ENCODE measurements at regions not wholly inside any gene's neighbourhood (a gene's known extent, or its start where the extent isn't known, plus 50 kb on each side); places are given as distances from the start of the nearest gene placed in this dataset.

DNA sequence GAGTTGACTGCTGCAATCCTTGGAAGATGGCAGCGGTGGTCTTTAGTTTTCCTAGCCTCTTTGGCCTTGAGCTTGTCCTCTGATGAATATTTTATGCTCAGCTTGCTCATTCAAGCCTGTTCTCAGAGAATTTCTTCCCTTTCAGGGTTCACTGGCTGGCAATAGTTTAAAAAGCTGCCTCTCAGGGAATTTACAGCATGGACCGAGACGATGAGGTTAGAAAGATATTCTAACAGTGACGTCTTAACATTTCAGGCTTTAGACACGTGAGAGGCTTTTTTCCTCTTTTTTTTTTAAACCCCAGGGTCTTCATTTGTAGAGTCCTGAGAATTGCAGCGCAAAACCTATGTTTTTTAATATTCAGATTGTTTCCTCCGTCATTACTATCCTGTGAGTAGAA lies 120.3 kb upstream of the CLSTN2 start:
- ATAC-seq = no peak
- Histone ChIP-seq H4K20me1 (ENCODE audit: insufficient read depth) (no peaks in the 10 kb centered on the region), H3K4me2 (ENCODE audit: low read length) (no peak overlapping the region), H3K4me1 (ENCODE audit: control insufficient read depth in 1 of 2, insufficient read depth in 2 of 2, low read length in 2 of 2) (no peaks in the 10 kb centered on the region), H3K9me3 (ENCODE audit: control insufficient read depth in 1 of 2, insufficient read depth in 1 of 2, low read depth in 1 of 2, low read length in 2 of 2) (no peaks in the 10 kb centered on the region), H3K79me2 (ENCODE audit: insufficient read depth, low read length) (no peaks in the 10 kb centered on the region), H3K9me2 (ENCODE audit: insufficient read depth) (no peaks in the 10 kb centered on the region), H3K27ac (ENCODE audit: low read depth, low read length) (no peak overlapping the region), H2AFZ (ENCODE audit: low read depth, low read length, poor library complexity, severe bottlenecking) (no peak overlapping the region), H3K27me3 (ENCODE audit: insufficient read depth, low read length) (peaks cover 58% of the 10 kb centered on the region), H3K4me3 (replicated peaks in 1 of 2; ENCODE audit: low read depth in 1 of 2, low read length in 2 of 2) (no peak overlapping the region), H3K36me3 (ENCODE audit: control insufficient read depth in 1 of 2, insufficient read depth in 2 of 2, low read length in 2 of 2) (no peaks in the 10 kb centered on the region), H3K9ac (ENCODE audit: low read length) (no peak overlapping the region)
- no peak for TF ChIP-seq EZH2phosphoT487 (IDR thresholded peaks at IDR 0.05; ENCODE audit: borderline replicate concordance)
- no peak for TF ChIP-seq ZNF274 (IDR thresholded peaks at IDR 0.05; ENCODE audit: low read depth, low read length)
- TF ChIP-seq POLR2A (IDR thresholded peaks at IDR 0.05; ENCODE audit: borderline replicate concordance, extremely low read depth, insufficient read depth, insufficient read length) = no peak
- TF ChIP-seq, protein P1, sequence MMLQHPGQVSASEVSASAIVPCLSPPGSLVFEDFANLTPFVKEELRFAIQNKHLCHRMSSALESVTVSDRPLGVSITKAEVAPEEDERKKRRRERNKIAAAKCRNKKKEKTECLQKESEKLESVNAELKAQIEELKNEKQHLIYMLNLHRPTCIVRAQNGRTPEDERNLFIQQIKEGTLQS (IDR thresholded peaks at IDR 0.05) = no peak
- TF ChIP-seq TCF7L2 (IDR thresholded peaks at IDR 0.05; ENCODE audit: borderline replicate concordance, extremely low read depth, insufficient read depth, insufficient read length) = no peak
- TF ChIP-seq REST (IDR thresholded peaks at IDR 0.05; ENCODE audit: low read depth) = no peak
- TF ChIP-seq YY1 (IDR thresholded peaks at IDR 0.05; ENCODE audit: extremely low read depth, insufficient replicate concordance, low read depth, low read length) = no peak
- no peak for TF ChIP-seq ELF1 (IDR thresholded peaks at IDR 0.05; ENCODE audit: borderline replicate concordance, low read depth)
- no peak for TF ChIP-seq MAX (IDR thresholded peaks at IDR 0.05)
- TF ChIP-seq CEBPB (IDR thresholded peaks at IDR 0.05; ENCODE audit: low read depth) = no peak
- ChIA-PET RAD21 (ENCODE audit: low non-redundant PET in 1 of 2, low total read pairs in 2 of 2, uncharacterized antibody in 2 of 2, unreplicated experiment in 2 of 2) (no interaction called here), POLR2A (no interaction called here), CTCF (no interaction called here)
- DNase-seq (ENCODE audit: low read depth, low spot score) = no peak
- intact Hi-C loops (cut with micrococcal nuclease) = no loop called here
- BruUV-seq (replicated peaks) = no TSS peak

Measured in HCT116 (cell line).